Activated CD8-positive, alpha-beta T cell treated with anti-CD3 and anti-CD28 coated beads for 36 hours (primary cell): ENCODE measurements at regions not wholly inside any gene's neighbourhood (a gene's known extent, or its start where the extent isn't known, plus 50 kb on each side); places are given as distances from the start of the nearest gene placed in this dataset.

Experiments used
- ATAC-seq: fragments of 200-7000 bp; cut with Tn5 transposase; one replicate; pipeline ENCODE4 v1.10.0; 2021; ENCODE audit warnings: mild to moderate bottlenecking, moderate library complexity
- CTCF ChIA-PET: fragments of 350-600 bp; sonication (Branson Sonifier 250); formaldehyde crosslinking; loops from one replicate; lab custom pipeline; 2021; ENCODE audit warnings: antibody characterized with exemption; lab: Charles Lee
- POLR2A ChIA-PET: fragments of 350-600 bp; sonication (Branson Sonifier 250); formaldehyde crosslinking; loops from one replicate; lab custom pipeline; 2021; ENCODE audit warnings: antibody characterized with exemption; lab: Charles Lee
- DNase-seq: peaks from one replicate; pipeline ENCODE4 v3.0.0-alpha.2; 2020
- H3K27ac Mint-ChIP-seq: one replicate; pipeline ENCODE4 v1.8.0; 2021; ENCODE audit warnings: mild to moderate bottlenecking, mixed read lengths
- H3K27me3 Mint-ChIP-seq: one replicate; pipeline ENCODE4 v1.8.0; 2021; ENCODE audit warnings: mixed read lengths
- H3K36me3 Mint-ChIP-seq: one replicate; pipeline ENCODE4 v1.8.0; 2021; ENCODE audit warnings: low read depth, mixed read lengths
- H3K4me1 Mint-ChIP-seq: one replicate; pipeline ENCODE4 v1.8.0; 2021; ENCODE audit warnings: low read depth, mixed read lengths
- H3K4me3 Mint-ChIP-seq: one replicate; pipeline ENCODE4 v1.8.0; 2021; ENCODE audit warnings: mild to moderate bottlenecking, moderate library complexity, mixed read lengths
- H3K9me3 Mint-ChIP-seq: one replicate; pipeline ENCODE4 v1.8.0; 2021; ENCODE audit warnings: mixed read lengths
- CTCF ChIP-seq: fragments of 200-600 bp; IDR thresholded peaks from one replicate; pipeline ENCODE4 v1.8.0; 2022; ENCODE audit warnings: antibody characterized with exemption, mild to moderate bottlenecking
- intact Hi-C: fragments of 100-400 bp; cut with micrococcal nuclease; formaldehyde crosslinking; loops from one replicate; pipeline ENCODE4 v1.10.0; 2022

GRCh38 chr14:98965076-98965475, 306.9 kb downstream of the BCL11B start:
- no peaks in the 10 kb centered on the region for H3K9me3 Mint-ChIP-seq
- no peaks in the 10 kb centered on the region for H3K27me3 Mint-ChIP-seq
- peak; percentile 31 for ATAC-seq
- ChIA-PET CTCF (no interaction called here), POLR2A (interaction anchor here (1.0 kb wide), 1 partner anchor 18 kb away, joined by 4 read pairs; no protein-coding TSS in a partner anchor)
- H3K36me3 Mint-ChIP-seq = no peaks in the 10 kb centered on the region
- TF ChIP-seq CTCF = no peak
- DNase-seq = no peak
- H3K4me1 Mint-ChIP-seq = peaks cover 40% of the 10 kb centered on the region
- no peak overlapping the region for H3K4me3 Mint-ChIP-seq
- peak overlapping the region; percentile 43 for H3K27ac Mint-ChIP-seq
- intact Hi-C loops = no loop called here

- no peaks in the 10 kb centered on the region for H3K9me3 Mint-ChIP-seq
- POLR2A ChIA-PET = no interaction called here
- CTCF ChIA-PET = interaction anchor here (1.4 kb wide), 1 partner anchor 11 kb away, joined by 3 read pairs; no protein-coding TSS in a partner anchor
- intact Hi-C loops = no loop called here
- no peak overlapping the region for H3K27ac Mint-ChIP-seq
- H3K36me3 Mint-ChIP-seq = no peaks in the 10 kb centered on the region
- DNase-seq (no peak), ATAC-seq (no peak)
- H3K27me3 Mint-ChIP-seq = no peaks in the 10 kb centered on the region
- H3K4me3 Mint-ChIP-seq = no peak overlapping the region
- peaks cover 35% of the 10 kb centered on the region for H3K4me1 Mint-ChIP-seq
- no peak for TF ChIP-seq CTCF
These were observed 306.0 kb downstream of the BCL11B start for GRCh38 chr14:98966016-98966415.

GRCh38 chr14:98966475-98967162, 305.4 kb downstream of the BCL11B start:
- Mint-ChIP-seq H3K9me3 (no peaks in the 10 kb centered on the region), H3K27ac (no peak overlapping the region), H3K4me3 (no peak overlapping the region), H3K4me1 (peaks cover 31% of the 10 kb centered on the region), H3K27me3 (no peaks in the 10 kb centered on the region), H3K36me3 (no peaks in the 10 kb centered on the region)
- intact Hi-C loops = no loop called here
- DNase-seq (no peak), ATAC-seq (no peak)
- ChIA-PET POLR2A (no interaction called here), CTCF (interaction anchor here (1.4 kb wide), 1 partner anchor 11 kb away, joined by 3 read pairs; no protein-coding TSS in a partner anchor)
- no peak for TF ChIP-seq CTCF

GRCh38 chr14:98974113-98974512, 297.9 kb downstream of the BCL11B start:
- peaks cover 7% of the 10 kb centered on the region for H3K9me3 Mint-ChIP-seq
- H3K36me3 Mint-ChIP-seq = peaks cover 2% of the 10 kb centered on the region
- no peak for TF ChIP-seq CTCF
- no peaks in the 10 kb centered on the region for H3K27me3 Mint-ChIP-seq
- DNase-seq (no peak), ATAC-seq (no peak)
- ChIA-PET POLR2A (no interaction called here), CTCF (no interaction called here)
- intact Hi-C loops = no loop called here
- peaks cover 4% of the 10 kb centered on the region for H3K4me1 Mint-ChIP-seq
- H3K4me3 Mint-ChIP-seq = no peak overlapping the region
- no peak overlapping the region for H3K27ac Mint-ChIP-seq

GRCh38 chr14:98976271-98976670, 295.7 kb downstream of the BCL11B start:
- CTCF ChIA-PET = no interaction called here
- Mint-ChIP-seq H3K9me3 (peaks cover 15% of the 10 kb centered on the region), H3K27me3 (no peaks in the 10 kb centered on the region), H3K36me3 (peaks cover 2% of the 10 kb centered on the region), H3K27ac (no peak overlapping the region), H3K4me3 (no peak overlapping the region), H3K4me1 (peaks cover 8% of the 10 kb centered on the region)
- ATAC-seq (no peak), DNase-seq (no peak)
- POLR2A ChIA-PET = no interaction called here
- intact Hi-C loops = no loop called here
- TF ChIP-seq CTCF = no peak
